GM23248 (cell line): ENCODE measurements at regions not wholly inside any gene's neighbourhood (a gene's known extent, or its start where the extent isn't known, plus 50 kb on each side); places are given as distances from the start of the nearest gene placed in this dataset.
A peak's percentile ranks its signal among the peaks of the same experiment; 100 is the strongest.
"Not testable (repeated sequence)": the region's sequence is repeated elsewhere in the genome, so short reads cannot be mapped to it uniquely, and the experiment has no call there.

Experiments used
- DNase-seq: peaks from one replicate; pipeline ENCODE4 v3.0.0-alpha.2; 2015
- H2AFZ ChIP-seq: fragments of 200-600 bp; sonication (generic); 2 replicates; pipeline ENCODE4 v1.6.1; 2016; ENCODE audit warnings: antibody characterized with exemption
- H3F3A ChIP-seq: fragments of 200-600 bp; sonication (generic); 2 replicates; pipeline ENCODE4 v1.6.1; 2016; ENCODE audit warnings: mild to moderate bottlenecking, antibody characterized with exemption, mixed run types; ENCODE audit not compliant: insufficient read depth
- H3K27ac ChIP-seq: fragments of 200-600 bp; sonication (generic); 2 replicates; pipeline ENCODE4 v1.5.1; 2016; ENCODE audit warnings: mild to moderate bottlenecking
- H3K27me3 ChIP-seq: fragments of 200-600 bp; sonication (generic); replicated peaks from 2 replicates; pipeline ENCODE4 v1.6.1; 2016; ENCODE audit warnings: mild to moderate bottlenecking; ENCODE audit not compliant: insufficient read depth
- H3K36me3 ChIP-seq: fragments of 200-600 bp; sonication (generic); 2 replicates; pipeline ENCODE4 v1.6.1; 2016; ENCODE audit warnings: low read depth, mild to moderate bottlenecking
- H3K4me1 ChIP-seq: fragments of 200-600 bp; sonication (generic); 2 replicates; pipeline ENCODE4 v1.6.1; 2016; ENCODE audit warnings: mild to moderate bottlenecking; ENCODE audit not compliant: insufficient read depth
- H3K4me2 ChIP-seq: fragments of 200-600 bp; sonication (generic); one replicate; pipeline ENCODE4 v1.6.1; 2016; ENCODE audit warnings: mild to moderate bottlenecking; ENCODE audit not compliant: unreplicated experiment
- H3K4me3 ChIP-seq: fragments of 200-600 bp; sonication (generic); 2 replicates; pipeline ENCODE4 v1.5.1; 2016; ENCODE audit warnings: mild to moderate bottlenecking
- H3K79me2 ChIP-seq: fragments of 200-600 bp; sonication (generic); 2 replicates; pipeline ENCODE4 v1.6.1; 2016; ENCODE audit warnings: mild to moderate bottlenecking; ENCODE audit not compliant: insufficient read depth
- H3K9ac ChIP-seq: fragments of 200-600 bp; sonication (generic); 2 replicates; pipeline ENCODE4 v1.6.1; 2016; ENCODE audit warnings: mild to moderate bottlenecking
- H3K9me2 ChIP-seq: fragments of 200-600 bp; sonication (generic); 2 replicates; pipeline ENCODE4 v1.6.1; 2016; ENCODE audit warnings: mixed run types, mild to moderate bottlenecking, moderate library complexity; ENCODE audit not compliant: insufficient read depth
- H3K9me3 ChIP-seq: fragments of 200-600 bp; sonication (generic); one replicate; pipeline ENCODE4 v1.6.1; 2017; ENCODE audit warnings: low read depth
- H4K20me1 ChIP-seq: fragments of 200-600 bp; sonication (generic); 2 replicates; pipeline ENCODE4 v1.6.0; 2016; ENCODE audit not compliant: insufficient read depth
- EZH2 ChIP-seq: fragments of 200-600 bp; sonication (generic); IDR thresholded peaks from 2 replicates; pipeline ENCODE4 v1.6.1; 2018; ENCODE audit warnings: antibody characterized with exemption, mild to moderate bottlenecking; ENCODE audit not compliant: insufficient read depth, poor library complexity, severe bottlenecking
- EZH2phosphoT487 ChIP-seq: fragments of 200-600 bp; sonication (generic); IDR thresholded peaks from 2 replicates; pipeline ENCODE4 v1.6.1; 2018; ENCODE audit warnings: antibody characterized with exemption, moderate library complexity, mild to moderate bottlenecking, low read depth; ENCODE audit not compliant: insufficient read depth
- WGBS, 2 experiments: methylation state at CpG; one replicate each; pipeline ENCODE4 v1.1.6; 2015 to 2017; ENCODE audit warnings: low lambda C conversion rate in 2 of 2, low coverage in 1 of 2; ENCODE audit errors: missing lambda C conversion rate in 2 of 2; 5-methylcytosine and 5-hydroxymethylcytosine counted together
- in situ Hi-C: fragments of 300-500 bp; cut with MboI; formaldehyde crosslinking; loops from 2 replicates; pipeline ENCODE4 v1.15.0; 2020

DNA sequence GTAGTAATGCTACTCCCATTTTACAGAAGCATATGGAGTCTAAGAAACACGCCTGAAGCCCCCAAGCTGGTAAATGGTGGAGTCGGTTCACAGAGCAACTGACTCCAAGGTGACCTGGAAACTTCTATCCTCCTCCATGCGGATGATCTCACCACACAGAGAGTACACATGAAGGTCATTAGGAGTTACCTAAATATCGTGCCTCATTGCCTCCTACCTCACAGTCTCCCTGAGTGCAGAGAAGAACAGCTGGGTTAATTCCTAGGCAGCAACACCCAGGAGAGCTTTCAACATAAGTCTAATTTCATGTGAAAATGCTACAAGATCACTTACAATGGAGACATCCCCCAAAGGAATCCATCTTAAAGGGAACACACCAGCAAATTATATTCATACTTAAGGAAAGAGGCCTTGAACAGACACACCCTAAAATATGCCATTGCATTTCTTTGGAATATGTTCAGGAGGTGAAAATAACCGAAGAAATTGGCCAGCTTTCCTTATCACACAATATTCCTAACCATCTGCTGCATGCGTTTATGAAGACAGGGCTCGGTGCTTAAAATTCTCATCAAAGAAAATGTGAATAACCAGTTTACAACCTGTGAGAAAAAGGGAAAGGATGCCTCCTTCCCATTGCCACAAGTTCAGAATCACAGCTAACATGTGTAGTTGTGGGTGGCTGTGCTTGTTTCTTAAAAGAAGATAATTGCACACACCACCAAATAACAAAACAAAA lies 203.6 kb upstream of the NBEA start:
- Histone ChIP-seq H3K27ac (no peak overlapping the region), H4K20me1 (no peaks in the 10 kb centered on the region), H3K79me2 (no peaks in the 10 kb centered on the region), H3K36me3 (no peaks in the 10 kb centered on the region), H3K9me3 (no peaks in the 10 kb centered on the region), H3K9ac (no peak overlapping the region), H2AFZ (no peak overlapping the region), H3K4me3 (no peak overlapping the region), H3K27me3 (no peaks in the 10 kb centered on the region), H3F3A (no peaks in the 10 kb centered on the region), H3K9me2 (no peaks in the 10 kb centered on the region; the same call in 1 of the 2 replicates), H3K4me1 (0 out of 2 replicates have a peak, but pooled peaks cover 3% of the 10 kb centered on the region), H3K4me2 (no peak overlapping the region)
- TF ChIP-seq EZH2, result no peak
- no peak for TF ChIP-seq EZH2phosphoT487
- in situ Hi-C loops, result no loop called here
- DNase-seq, result no peak
- 56 to 62% methylated on average over 7 of the region's 7 CpGs for WGBS, 2 experiments

- H3K27me3 ChIP-seq, H3K79me2 ChIP-seq, H3K4me2 ChIP-seq, H2AFZ ChIP-seq, H3K9me3 ChIP-seq, H3K4me3 ChIP-seq, H3K9ac ChIP-seq, in situ Hi-C loops, H3K9me2 ChIP-seq, H3K27ac ChIP-seq, H3K36me3 ChIP-seq, H4K20me1 ChIP-seq, DNase-seq, H3F3A ChIP-seq, H3K4me1 ChIP-seq: not testable (repeated sequence)
- WGBS, 2 experiments, result 70 to 74% methylated on average over 5 of the region's 5 CpGs
These were observed 195.0 kb upstream of the NBEA start for GRCh38 chr13:34747056-34747455.

DNA sequence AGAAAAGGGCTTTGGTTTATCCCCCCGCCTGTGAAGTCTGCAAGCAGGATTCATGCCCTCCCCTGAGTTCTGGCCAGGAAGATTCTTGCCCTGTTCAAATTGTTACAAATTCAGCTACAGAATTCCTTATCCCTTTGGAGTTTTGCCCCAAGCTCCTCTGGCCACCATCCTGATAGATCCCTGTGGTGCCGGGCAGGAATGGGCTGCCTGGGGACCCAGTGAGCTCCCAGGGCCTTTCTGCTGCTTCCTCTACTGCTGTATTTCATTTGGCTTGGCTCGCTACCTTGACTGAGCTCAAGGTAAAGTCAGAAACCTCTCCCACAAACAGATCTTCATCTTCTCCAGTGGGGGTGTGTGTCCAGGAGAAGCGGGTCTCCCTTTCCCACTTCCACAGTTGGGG lies 194.6 kb upstream of the NBEA start:
- no peaks in the 10 kb centered on the region for H3K9me3 ChIP-seq
- no peak overlapping the region for H3K27ac ChIP-seq
- DNase-seq, result no peak
- in situ Hi-C loops, result no loop called here
- H3F3A ChIP-seq, result no peaks in the 10 kb centered on the region
- no peaks in the 10 kb centered on the region for H4K20me1 ChIP-seq
- 77 to 78% methylated on average over 4 of the region's 4 CpGs for WGBS, 2 experiments
- TF ChIP-seq EZH2 (no peak), EZH2phosphoT487 (no peak)
- H3K9me2 ChIP-seq, result no peaks in the 10 kb centered on the region
- H3K36me3 ChIP-seq, result no peaks in the 10 kb centered on the region
- H3K79me2 ChIP-seq, result no peaks in the 10 kb centered on the region
- no peak overlapping the region for H3K4me3 ChIP-seq
- H3K4me1 ChIP-seq, result 0 out of 2 replicates have a peak, but pooled peaks cover 7% of the 10 kb centered on the region
- H3K27me3 ChIP-seq, result 0 out of 2 replicates have a peak, but pooled peaks cover 7% of the 10 kb centered on the region
- H2AFZ ChIP-seq, result no peak overlapping the region
- no peak overlapping the region for H3K9ac ChIP-seq
- no peak overlapping the region for H3K4me2 ChIP-seq

GRCh38 chr13:34748073-34748472 lies 194.0 kb upstream of the NBEA start:
- no peak overlapping the region for H3K4me3 ChIP-seq
- no peak overlapping the region for H3K27ac ChIP-seq
- no peaks in the 10 kb centered on the region for H4K20me1 ChIP-seq
- peak; percentile 64 for DNase-seq
- no peaks in the 10 kb centered on the region for H3K9me3 ChIP-seq
- no peak overlapping the region for H3K4me2 ChIP-seq
- H3K27me3 ChIP-seq, result 0 out of 2 replicates have a peak, but pooled peaks cover 7% of the 10 kb centered on the region
- H3K9ac ChIP-seq, result no peak overlapping the region
- in situ Hi-C loops, result no loop called here
- no peaks in the 10 kb centered on the region for H3K9me2 ChIP-seq
- H3K79me2 ChIP-seq, result no peaks in the 10 kb centered on the region
- 0 out of 2 replicates have a peak, but pooled peaks cover 7% of the 10 kb centered on the region for H3K4me1 ChIP-seq
- no peaks in the 10 kb centered on the region for H3F3A ChIP-seq
- WGBS, 2 experiments, result 21 to 30% methylated on average over 5 of the region's 5 CpGs
- H2AFZ ChIP-seq, result peak overlapping the region; percentile 73
- TF ChIP-seq EZH2 (no peak), EZH2phosphoT487 (no peak)
- H3K36me3 ChIP-seq, result no peaks in the 10 kb centered on the region
